ENCODE measurements at regions not wholly inside any gene's neighbourhood (a gene's known extent, or its start where the extent isn't known, plus 50 kb on each side); places are given as distances from the start of the nearest gene placed in this dataset.
"Not testable (repeated sequence)": the region's sequence is repeated elsewhere in the genome, so short reads cannot be mapped to it uniquely, and the experiment has no call there.

DNA sequence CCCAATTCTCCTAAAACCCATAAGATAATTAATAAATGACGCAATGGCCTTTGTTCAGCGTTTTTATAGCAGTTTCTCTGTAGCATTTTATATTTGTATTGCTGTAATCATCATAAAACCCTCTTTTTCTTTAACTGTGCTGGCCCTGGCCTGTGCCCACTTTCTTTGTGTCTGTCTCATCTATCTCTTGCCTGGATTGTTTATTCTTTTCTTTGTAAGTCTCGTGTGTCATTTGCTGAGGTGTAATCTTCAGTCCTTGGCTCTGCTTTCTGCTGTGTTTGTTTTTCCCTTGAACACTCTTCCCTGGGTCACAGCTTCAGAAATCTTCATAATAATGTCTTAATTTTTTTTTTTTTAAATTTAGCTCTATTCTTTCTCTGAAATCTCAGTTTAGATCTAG lies 525.8 kb upstream of the LINC00305 start:
- Histone ChIP-seq H3K36me3 (no peaks in the 10 kb centered on the region), H3K4me1 (ENCODE audit: control insufficient read depth in 1 of 2, insufficient read depth in 1 of 2, low read depth in 1 of 2, low read length in 1 of 2) (no peaks in the 10 kb centered on the region), H3K9me3 (no peaks in the 10 kb centered on the region), H3K4me3 (ENCODE audit: low read depth in 1 of 2, low read length in 1 of 2) (no peak overlapping the region), H3K27ac (no peak overlapping the region), H3K27me3 (no peaks in the 10 kb centered on the region)
- TF ChIP-seq CTCF (IDR thresholded peaks at IDR 0.05), result no peak

GRCh38 chr18:64671293-64671692 lies 522.4 kb upstream of the LINC00305 start:
- not testable (repeated sequence) for H3K36me3 ChIP-seq; H3K4me1 ChIP-seq (ENCODE audit: control insufficient read depth in 1 of 2, insufficient read depth in 1 of 2, low read depth in 1 of 2, low read length in 1 of 2); H3K9me3 ChIP-seq; H3K27me3 ChIP-seq; H3K4me3 ChIP-seq (ENCODE audit: low read depth in 1 of 2, low read length in 1 of 2); H3K27ac ChIP-seq

DNA sequence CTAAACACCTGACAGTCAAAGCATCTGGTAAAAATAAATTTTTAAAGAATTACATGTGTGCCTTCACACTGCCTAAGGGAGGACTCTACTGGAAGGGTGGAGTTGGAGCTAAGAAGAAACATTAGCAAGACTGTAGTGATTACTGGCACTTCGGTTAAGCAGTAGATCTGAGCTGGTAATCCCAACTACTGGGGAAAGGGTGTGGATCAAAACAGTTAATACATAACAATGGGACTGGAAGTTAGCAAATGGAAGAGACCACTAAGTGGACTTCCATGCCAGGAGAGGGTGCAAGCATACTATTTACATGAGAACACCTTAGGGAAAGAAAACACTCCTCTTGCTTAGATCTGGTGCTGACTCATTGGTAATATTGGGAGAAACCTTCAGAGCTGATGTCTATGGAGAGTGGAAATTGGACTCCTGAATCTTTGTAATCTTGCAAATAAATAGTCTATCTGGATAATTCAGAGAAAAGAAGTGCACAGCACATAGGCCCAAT lies 519.6 kb upstream of the LINC00305 start:
- Histone ChIP-seq H3K27ac (no peak overlapping the region), H3K36me3 (no peaks in the 10 kb centered on the region), H3K4me1 (ENCODE audit: control insufficient read depth in 1 of 2, insufficient read depth in 1 of 2, low read depth in 1 of 2, low read length in 1 of 2) (no peaks in the 10 kb centered on the region), H3K9me3 (no peaks in the 10 kb centered on the region), H3K4me3 (ENCODE audit: low read depth in 1 of 2, low read length in 1 of 2) (no peak overlapping the region), H3K27me3 (no peaks in the 10 kb centered on the region)
- no peak for TF ChIP-seq CTCF (IDR thresholded peaks at IDR 0.05)

DNA sequence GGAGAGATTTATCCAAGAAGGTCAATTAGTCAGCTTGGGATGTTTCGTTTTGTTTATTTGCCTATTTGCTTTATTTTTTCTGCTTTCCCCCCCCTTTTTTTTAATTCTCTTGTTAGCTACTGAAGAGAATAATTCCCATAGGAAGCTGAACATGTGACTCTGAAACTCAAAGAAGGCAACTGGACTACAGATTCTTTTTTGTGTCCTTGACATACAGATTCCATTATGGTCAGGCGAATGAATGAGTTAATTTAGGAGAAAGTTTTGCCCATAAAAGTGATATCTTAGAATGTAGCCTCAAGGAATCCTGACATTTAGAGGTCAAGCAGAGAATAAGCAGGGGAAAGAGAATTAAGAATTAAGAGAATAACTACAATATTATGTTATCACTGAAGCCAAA lies 514.2 kb upstream of the LINC00305 start:
- no peaks in the 10 kb centered on the region for H3K9me3 ChIP-seq
- H3K4me3 ChIP-seq (ENCODE audit: low read depth in 1 of 2, low read length in 1 of 2), result no peak overlapping the region
- H3K27me3 ChIP-seq, result no peaks in the 10 kb centered on the region
- TF ChIP-seq CTCF (IDR thresholded peaks at IDR 0.05), result no peak
- H3K36me3 ChIP-seq, result no peaks in the 10 kb centered on the region
- H3K27ac ChIP-seq, result no peak overlapping the region
- H3K4me1 ChIP-seq (ENCODE audit: control insufficient read depth in 1 of 2, insufficient read depth in 1 of 2, low read depth in 1 of 2, low read length in 1 of 2), result no peaks in the 10 kb centered on the region

- Histone ChIP-seq H3K4me3 (ENCODE audit: low read depth in 1 of 2, low read length in 1 of 2) (no peak overlapping the region), H3K36me3 (no peaks in the 10 kb centered on the region), H3K4me1 (ENCODE audit: control insufficient read depth in 1 of 2, insufficient read depth in 1 of 2, low read depth in 1 of 2, low read length in 1 of 2) (no peaks in the 10 kb centered on the region), H3K9me3 (no peaks in the 10 kb centered on the region), H3K27me3 (no peaks in the 10 kb centered on the region), H3K27ac (no peak overlapping the region)
- TF ChIP-seq CTCF (IDR thresholded peaks at IDR 0.05), result no peak
Measured at GRCh38 chr18:64659196-64659595, 510.3 kb upstream of the LINC00305 start.

GRCh38 chr18:64653068-64653467 lies 504.2 kb upstream of the LINC00305 start:
- H3K36me3 ChIP-seq, result no peaks in the 10 kb centered on the region
- TF ChIP-seq CTCF (IDR thresholded peaks at IDR 0.05), result no peak
- H3K9me3 ChIP-seq, result no peaks in the 10 kb centered on the region
- H3K27ac ChIP-seq, result no peak overlapping the region
- H3K4me1 ChIP-seq (ENCODE audit: control insufficient read depth in 1 of 2, insufficient read depth in 1 of 2, low read depth in 1 of 2, low read length in 1 of 2), result no peaks in the 10 kb centered on the region
- H3K4me3 ChIP-seq (ENCODE audit: low read depth in 1 of 2, low read length in 1 of 2), result no peak overlapping the region
- no peaks in the 10 kb centered on the region for H3K27me3 ChIP-seq
